ENCODE measurements at regions not wholly inside any gene's neighbourhood (a gene's known extent, or its start where the extent isn't known, plus 50 kb on each side); places are given as distances from the start of the nearest gene placed in this dataset.

DNA sequence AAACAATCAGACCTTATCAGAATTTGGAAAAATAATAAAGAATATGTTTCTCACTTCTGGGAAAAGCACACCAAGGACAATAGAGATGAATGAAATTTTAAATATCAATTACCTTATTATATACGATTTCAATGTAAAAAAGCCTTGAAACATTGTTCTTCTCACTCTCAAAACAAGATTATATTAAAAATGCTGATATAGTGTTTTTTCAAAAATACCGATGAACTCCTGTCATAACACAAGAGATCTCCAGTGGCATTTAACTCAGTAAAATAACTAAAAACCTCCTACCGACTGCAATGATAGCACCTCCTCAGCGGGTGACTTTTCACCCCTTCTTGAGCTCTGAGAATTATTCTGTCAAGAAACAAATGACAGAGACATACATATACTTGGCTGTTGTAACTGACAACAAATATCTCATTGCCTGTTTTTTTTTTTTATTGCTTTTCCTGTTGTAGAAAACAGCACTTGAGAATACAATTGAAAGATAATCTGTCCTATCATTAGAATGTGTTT is 1237.3 kb downstream of the C4orf33 start:
- no peak for DNase-seq (ENCODE audit: low read depth)

DNA sequence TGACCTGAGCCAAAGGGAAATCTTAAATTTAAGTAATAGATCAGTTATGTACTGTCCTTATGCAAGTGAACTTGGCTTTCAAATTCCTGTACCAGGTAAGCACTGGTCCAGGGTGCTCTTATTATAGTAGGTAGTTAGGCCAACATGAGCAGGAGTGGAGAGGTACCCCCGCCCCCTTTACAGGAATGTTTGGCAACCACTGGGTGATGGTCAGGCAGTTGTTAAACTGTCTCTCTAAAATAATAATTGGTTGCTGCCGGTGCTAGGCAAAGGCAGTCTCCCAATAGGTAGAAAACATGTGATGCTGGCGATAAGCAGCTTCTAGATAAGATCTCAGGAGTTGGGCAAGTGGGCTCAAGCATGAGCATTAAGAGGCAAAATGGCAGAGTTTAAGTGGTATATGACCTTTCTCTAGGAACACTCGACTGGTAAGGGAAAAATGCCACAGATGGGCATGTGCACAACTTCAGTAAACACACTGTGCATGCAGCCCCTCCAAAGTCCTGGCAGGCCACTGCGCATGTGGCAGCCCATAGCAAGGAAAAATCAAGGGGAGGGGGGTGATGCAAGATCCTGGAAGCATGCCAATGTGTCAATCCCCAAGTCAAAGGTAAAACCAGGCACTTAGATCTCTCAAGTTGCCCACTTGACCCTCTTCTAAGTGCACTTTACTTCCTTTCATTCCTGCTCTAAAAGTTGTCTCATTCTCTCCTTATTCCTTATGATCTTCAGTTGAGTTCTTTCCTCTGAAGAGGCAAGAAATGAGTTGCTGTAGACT is 1239.7 kb downstream of the C4orf33 start:
- DNase-seq (ENCODE audit: low read depth), result no peak

DNA sequence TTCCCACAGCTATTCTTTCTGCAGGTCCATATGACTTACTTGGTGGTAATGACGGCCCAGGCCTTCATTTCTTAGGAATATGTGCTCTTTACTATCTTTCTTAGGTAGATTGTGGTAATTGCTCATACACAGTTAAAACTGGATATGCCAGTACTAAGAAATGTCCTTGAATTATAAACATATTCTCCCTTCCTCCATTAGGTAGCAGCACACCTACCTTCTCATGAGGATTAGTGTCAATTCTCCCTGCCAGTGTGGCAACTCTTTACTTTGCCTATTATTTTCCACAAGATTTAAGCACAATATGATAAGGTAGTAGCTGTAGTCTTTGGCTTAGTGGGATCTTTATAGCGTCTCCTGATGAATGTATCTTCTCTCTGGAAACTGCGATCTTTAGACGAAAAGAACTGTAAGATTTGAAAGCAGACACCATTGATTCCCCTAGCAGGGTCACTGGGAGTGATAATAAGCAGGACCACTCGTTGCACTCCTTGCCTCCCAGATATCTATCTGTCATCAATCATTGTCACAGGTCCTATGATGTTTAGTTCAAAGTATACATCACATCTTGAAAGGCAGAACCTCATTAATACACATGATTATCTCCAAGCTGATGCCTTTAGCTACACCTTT is 1240.7 kb downstream of the C4orf33 start:
- no peak for DNase-seq (ENCODE audit: low read depth)

DNA sequence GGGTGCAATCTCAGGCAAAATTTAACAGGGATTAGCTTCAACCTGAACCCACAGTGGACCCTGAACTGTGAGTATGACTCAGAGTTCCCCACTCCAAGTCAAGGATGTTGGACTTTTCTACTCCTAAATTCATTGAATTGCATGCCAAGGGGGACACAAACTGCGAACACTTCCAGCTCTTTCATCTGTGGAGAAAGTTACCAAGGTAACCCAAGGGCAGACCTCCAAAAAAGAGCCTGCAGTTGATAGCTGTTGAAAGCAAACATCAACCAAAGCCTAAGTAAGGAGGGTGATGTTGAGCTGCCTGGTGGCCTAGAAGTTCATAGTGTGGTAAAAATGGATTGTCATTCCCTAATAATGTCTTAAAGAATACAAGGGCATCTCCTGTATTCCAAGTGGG is 1242.9 kb downstream of the C4orf33 start:
- DNase-seq (ENCODE audit: low read depth), result no peak

DNA sequence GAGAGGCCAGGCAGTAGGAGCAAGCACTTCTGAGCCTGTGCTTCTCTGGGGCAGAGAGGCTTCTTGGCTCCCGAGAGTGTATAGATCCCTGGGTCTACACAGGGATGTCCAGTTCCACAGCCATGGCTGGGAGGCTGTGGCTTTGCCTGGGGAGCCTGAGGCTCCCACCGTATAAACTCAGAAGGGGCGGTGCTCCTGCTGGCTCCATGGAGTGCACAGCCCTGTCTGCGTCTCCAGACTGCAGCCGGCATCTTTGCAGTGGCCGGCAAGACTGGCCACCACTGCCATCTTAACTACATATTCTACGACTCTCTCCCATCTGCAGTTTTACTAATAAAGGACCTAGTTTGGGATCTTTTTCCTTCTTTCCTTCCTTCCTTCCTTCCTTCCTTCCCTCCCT is 1253.8 kb downstream of the C4orf33 start:
- no peak for DNase-seq (ENCODE audit: low read depth)

DNA sequence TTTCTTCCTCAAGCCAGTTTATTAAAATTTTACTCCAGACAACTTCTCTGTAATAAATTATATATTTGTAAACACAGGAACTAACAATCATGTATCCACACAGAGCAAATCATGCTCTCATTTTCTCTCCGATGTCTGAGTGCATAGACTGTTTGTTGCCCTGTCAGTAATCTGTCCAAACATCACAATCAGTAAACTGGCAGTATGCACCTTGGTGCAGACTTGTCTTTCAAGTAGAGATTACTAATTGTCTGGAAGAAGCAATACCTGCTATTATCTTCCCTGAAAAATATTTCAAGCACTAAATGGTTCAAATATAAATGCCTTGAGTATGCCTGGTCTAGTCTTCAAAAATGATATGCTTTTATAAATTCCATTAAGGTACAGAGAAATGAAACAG is 1260.9 kb downstream of the C4orf33 start:
- no peak for DNase-seq (ENCODE audit: low read depth)

DNA sequence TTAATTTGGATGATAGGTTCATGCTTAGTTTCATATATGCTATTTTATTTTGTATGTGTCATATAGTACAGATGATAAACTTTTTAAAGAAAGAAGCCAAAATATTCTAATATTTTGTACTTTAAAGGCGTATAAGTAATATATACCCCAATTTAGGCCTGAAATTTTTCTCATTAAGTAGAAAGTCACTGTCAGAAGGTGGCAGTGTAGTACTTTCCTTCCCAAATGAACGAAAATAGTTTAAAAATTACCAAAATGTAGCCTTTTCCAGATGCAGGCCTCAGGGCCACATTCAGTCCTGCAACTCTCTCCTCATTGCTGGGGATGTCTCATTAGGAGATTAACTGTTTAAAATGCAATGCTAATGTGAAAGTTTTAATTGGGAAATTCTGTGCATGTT is 1263.6 kb downstream of the C4orf33 start:
- DNase-seq (ENCODE audit: low read depth), result peak; percentile 1

DNA sequence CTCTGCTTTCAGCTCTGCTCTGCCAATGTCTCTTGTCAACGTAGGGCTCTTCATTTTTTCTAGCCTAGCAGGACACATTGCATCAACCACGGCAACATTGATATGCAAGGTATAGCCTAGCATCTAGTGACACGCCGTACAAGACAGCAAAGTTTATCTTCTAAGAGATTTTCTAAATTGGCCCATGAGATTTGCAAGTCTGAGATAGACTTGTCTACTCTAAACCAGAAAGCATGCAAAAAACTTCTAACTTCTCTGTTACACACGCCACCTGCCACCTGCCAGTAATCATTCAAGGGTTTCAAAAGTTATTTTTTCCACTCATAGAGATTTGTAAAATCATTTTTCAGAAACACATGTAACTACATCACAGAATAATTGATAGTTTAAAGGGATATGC is 1265.7 kb downstream of the C4orf33 start:
- no peak for DNase-seq (ENCODE audit: low read depth)

DNA sequence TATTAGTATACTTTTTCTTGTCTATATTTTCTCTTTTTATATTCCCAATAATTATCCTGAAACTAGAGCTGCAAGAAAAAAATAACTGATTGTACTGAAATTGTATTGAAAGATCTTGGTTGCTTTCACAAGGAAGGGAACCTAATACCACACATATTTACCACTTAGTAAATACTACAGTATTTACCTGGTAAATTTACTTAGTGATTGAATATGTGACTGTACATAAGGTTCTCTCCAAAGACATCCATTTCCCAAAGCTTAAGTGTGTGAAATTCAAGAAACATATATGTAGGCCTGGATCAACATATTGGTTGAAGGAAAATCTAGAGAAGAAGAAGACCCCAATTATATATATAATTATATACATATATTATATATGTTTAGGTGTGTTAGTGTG is 1272.7 kb downstream of the C4orf33 start:
- no peak for DNase-seq (ENCODE audit: low read depth)

DNA sequence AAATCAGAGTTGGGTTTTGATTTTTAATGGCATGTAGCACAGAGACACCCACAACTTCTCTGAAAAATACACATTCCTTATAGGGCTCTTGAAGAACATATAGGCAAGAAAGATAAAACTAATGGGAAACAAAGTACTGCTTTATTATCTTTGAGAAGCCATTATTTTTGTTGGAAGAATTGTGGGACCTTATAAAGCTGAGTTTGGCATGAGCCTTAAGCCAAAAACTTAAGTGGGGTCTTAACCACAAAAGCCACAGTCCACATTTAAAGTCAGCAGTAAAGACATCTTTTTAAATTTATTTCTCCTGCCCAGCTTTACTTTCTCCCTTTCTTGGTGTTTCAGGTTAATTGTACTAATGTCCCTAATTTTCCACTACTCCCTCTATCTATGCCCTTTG is 1297.3 kb downstream of the C4orf33 start:
- DNase-seq (ENCODE audit: low read depth), result no peak

DNA sequence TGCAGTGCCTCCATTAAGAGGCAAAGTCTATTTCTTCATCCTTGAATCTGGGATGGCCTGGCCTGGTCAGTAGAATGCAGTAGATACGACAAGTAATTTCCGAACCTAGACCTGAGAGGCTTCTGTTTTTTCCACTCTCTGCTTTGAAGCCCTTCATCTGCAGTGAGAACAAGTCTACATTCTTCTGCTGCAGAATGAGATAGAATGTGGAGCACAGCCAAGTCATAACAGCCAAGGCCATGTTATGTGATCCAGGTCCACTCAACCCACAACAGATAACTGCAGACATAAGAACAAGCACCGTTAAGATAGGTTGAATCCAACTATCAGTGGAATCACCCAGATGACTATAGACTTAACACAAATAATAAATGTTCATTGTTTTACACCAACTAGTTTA is 1297.7 kb downstream of the C4orf33 start:
- no peak for DNase-seq (ENCODE audit: low read depth)

DNA sequence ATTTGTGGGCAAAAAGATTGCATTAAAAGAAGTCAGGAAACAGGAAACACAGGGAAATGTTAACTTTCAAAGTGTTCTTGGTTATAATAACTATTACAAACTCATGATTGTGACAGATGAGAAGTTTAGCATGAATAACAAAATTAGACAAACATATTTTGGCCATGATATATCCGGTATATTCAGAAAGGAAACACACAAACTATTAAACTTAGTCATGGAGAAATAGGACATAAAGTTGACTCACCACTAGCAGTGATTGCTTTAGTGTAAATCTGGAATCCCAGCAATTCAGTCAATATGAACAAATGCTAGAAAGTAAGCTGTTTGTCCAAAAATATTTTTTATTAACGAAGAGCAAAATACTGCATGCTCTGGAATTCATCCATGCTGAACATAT is 1299.9 kb downstream of the C4orf33 start:
- DNase-seq (ENCODE audit: low read depth), result peak; percentile 4

DNA sequence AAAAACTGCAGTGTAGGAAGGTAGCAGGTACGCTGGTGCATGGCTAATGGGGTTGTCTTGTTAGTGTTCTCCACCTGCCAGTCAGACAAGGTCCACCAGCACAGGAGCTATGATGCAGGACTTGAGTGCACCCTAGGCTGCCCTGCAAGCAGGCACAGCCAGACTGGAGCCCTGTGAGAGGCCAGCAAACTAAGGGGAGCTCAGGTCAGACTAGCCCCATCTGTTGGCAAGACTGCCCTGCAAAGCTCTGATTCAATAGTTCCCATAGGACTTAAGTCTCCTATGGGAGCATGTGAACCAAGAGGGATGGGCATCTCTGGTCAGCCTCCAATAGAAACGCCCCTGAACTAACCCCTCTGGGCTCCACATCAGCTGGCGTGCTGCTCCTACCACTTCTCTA is 1307.3 kb downstream of the C4orf33 start:
- no peak for DNase-seq (ENCODE audit: low read depth)

DNA sequence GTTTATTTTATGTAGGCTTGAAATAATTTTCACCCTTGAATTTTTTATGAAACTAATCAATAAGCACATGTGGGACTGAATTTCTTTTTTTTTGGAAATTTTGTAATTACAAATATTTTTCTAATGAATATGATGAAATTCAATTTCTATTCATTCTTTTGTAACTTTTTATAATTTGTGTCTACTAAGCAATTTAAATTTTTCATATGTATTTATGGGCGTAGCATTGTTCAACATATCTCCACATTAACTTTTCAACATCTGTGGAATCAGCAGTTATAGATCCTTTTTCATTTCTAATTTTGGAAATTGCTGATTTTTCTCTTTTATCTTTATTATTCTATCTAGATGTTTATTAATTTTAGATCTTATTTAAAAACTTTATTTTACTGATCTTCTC is 1320.3 kb downstream of the C4orf33 start:
- no peak for DNase-seq (ENCODE audit: low read depth)

DNA sequence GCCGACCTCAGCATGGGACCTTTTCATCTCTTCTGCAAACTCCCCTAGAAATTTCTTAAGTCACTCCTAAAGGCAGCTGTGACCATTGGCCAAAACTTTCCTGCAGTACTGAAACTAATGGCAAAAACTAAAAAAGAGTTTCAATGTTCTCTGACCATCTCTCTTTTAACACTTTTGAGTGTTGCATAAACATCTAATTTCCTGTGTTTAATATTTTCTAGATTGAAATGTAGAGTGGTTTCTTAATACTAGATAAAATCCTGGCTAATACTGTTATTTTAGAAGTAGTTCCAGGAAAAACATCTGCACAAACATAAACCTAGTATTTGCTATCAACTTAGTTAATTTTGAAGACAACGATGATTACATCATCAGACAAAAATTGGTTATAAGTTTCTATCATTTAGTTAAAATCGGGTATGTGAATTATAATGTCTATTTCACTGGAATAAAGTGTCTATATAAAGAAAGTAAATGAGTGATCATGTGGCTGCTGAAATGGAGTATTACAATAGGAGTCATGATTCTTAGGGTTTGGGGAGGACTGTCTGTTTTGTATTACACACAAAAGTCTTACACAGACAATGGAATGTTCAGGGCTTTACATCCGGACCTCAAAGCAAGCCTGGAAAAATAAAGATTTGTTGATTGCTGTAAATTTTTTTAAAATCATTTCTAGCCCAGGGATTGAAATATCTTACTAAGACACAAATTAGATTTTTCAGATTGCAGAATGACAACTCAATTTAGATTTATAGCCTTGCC is 1323.4 kb downstream of the C4orf33 start:
- no peak for DNase-seq (ENCODE audit: low read depth)

DNA sequence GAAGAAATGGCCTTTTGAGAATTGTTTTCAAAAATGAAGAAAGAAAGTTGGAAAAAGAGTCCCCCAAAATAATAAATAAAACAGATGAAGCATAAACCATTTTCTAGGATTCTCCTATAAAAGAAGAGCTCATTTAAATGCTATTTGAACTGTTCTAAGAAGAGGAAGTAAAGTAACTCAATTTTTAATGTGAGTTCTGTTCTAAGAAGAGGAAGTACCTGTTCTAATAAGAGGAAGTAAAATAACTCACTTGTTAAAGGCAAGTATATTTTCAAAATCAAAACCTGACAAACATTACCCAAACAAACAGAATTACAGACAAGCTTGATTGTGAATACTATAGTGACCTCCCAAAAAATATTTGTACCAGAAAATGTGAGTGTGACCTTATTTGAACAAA is 1326.3 kb downstream of the C4orf33 start:
- no peak for DNase-seq (ENCODE audit: low read depth)

DNA sequence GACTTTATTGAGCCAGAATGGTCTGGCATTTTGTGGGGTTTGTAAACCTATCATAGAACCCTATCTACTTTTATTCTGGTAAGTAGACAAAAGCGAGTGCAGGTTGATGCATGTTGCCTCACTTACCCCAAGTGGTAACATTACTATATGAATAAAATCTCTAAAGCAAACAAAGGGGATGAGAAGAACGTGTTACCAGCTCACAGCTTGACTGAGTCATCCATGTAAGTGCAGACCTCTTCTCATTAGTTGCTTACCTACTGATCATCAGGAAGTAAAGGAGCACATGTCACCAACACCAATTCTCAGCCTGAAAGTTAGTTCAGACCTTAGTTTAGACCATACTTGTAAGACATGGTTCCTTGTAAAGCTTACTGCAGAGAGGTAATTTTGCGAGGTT is 1328.3 kb downstream of the C4orf33 start:
- no peak for DNase-seq (ENCODE audit: low read depth)

DNA sequence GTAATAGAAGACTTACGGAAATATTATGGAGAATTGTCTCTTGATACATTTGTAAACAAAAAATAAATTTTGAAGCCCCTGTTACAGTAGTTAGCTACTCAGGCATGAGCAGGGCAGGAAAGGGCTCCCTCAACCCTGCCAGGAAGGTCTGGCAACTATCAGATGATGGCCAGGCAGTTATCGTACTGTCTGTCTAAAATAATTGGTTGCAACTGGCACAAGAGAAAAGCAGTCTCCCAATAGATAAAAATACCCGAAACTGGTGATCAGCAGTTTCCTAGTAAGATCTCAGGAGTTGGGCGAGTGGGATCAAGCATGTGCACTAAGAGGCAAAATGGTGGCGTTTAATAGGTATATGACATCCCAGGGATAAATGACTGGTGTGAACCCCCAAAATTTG is 1336.3 kb downstream of the C4orf33 start:
- no peak for DNase-seq (ENCODE audit: low read depth)

DNA sequence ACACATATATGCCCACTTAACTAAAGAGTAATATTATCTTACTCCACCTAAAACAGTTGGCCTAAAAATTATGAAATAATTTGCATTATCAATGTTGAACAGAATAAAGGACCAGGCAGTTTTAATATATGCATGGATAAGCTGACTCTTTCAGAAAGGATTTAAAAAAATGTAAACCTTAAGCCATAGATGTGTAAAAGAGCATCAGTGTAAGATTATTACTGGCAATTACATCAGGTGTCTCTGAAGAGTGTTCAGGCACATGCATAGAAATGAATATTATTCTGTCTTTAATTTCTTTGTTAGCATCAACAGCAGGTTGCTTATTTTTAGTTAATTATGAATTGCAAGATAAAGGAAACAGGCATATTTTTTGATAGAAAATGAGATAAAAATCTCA is 1353.8 kb downstream of the C4orf33 start:
- no peak for DNase-seq (ENCODE audit: low read depth)

DNA sequence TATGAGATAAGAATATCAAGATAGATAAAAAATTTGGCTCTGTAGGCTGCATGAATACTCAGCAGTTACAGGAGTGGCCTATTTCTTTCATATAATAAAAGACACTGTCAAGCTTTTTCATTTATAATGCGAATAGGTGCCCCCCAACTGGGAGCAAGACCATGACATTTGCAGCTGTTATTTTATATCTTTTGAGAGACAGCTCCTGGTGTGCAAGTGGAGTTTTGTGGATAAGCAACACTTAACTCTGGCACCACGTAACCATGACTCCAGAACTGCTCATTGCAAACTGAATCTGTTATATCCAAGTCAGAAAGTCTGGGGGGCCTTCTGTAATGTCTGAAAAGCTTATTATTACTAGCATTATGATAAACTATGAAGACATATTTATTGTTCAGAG is 1372.4 kb downstream of the C4orf33 start:
- DNase-seq (ENCODE audit: low read depth), result no peak

DNA sequence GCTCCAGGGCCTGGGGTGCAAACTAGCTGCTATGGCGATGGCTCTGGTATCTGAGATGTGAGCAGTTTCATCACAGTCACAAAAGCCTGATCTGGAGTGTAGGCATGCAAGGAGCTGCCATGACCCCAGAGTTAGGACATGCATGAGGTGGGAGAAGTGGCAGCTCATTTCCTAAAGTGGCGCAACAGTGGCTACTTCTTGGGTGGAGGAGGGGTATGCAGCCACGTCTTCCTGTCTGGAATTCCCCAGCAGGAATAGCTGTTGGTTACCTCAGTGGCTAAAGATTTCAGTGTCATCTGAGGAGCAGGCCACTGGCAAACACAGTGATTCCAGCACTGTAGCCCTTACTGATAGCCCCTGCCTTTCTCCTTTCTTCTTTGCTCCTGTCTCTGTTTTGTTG is 1382.5 kb downstream of the C4orf33 start:
- peak; percentile 14 for DNase-seq (ENCODE audit: low read depth)

DNA sequence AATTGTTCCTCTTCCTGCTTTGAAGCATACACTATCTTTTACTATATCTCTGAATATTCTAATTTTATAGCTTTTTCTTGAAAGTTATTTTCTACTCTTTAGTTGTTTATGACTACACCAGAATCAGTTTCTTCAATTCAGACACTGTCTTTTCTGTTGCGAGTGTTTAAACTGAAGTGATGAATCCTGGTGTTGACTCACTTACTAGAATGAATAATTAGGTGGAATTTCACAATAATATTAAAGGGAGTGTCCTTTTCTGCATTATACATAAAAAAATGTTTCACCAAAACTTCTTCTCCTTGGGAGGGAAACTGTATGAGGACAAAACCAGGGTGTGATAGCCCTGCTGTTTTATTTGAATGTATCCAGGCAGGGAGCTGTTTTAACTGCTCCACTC is 1383.1 kb downstream of the C4orf33 start:
- no peak for DNase-seq (ENCODE audit: low read depth)

DNA sequence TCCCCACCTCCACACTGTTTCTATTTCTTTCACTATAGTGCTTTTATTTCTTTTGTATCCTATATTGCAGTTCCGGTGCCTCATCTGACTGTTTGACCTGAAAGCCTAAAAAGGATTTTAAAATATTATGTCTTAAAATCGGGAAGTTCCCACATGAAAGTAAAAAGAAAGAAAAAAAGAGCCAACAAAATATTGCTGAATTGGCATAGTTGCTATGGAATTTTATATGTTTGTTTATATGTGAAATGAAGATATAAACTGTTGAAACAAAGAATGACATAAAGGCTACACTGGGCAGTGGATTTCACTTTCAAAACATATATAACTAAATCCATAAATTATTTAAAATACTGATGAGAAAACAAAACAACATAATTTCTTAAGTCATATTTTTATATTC is 1383.7 kb downstream of the C4orf33 start:
- no peak for DNase-seq (ENCODE audit: low read depth)
